D721Med (cell line): ENCODE measurements at regions not wholly inside any gene's neighbourhood (a gene's known extent, or its start where the extent isn't known, plus 50 kb on each side); places are given as distances from the start of the nearest gene placed in this dataset.
"Not testable (repeated sequence)": the region's sequence is repeated elsewhere in the genome, so short reads cannot be mapped to it uniquely, and the experiment has no call there.

ENCODE experiments used
- DNase-seq: peaks from one replicate; pipeline ENCODE4 v3.0.0; 2011; ENCODE audit warnings: low spot score; ENCODE audit not compliant: insufficient read length
- FAIRE-seq: peaks from 2 replicates; lab custom pipeline; 2011; peaks lifted over from hg19 to GRCh38; lab: Jason Lieb, UNC
- TF ChIP-seq, protein P1 (sequence below): IDR thresholded peaks from 2 replicates; pipeline ENCODE4 v1.5.1; 2012; ENCODE audit warnings: mild to moderate bottlenecking, control low read depth; ENCODE audit not compliant: insufficient read depth; ENCODE audit errors: missing control alignments

DNA sequence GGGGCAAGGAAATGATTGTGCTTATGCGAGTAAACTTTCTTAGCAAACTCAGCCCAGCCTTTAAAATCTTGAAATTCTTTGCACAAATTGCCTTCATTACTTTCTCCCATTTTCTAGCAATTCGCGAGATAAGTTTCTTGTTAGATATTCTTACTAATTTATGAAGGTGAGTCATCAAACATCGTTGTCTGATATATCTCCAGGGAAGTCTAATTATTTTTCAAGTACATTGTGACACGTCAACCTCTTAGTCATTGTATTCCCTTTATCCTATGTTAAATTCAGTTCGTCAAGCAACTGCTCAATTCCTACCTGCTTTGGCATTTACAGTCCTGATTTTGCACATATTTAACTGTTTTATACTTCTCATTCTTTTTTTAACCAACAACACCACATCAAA lies 854.5 kb upstream of the CRIM1 start:
- FAIRE-seq: no peak
- no peak for DNase-seq
- TF ChIP-seq, protein P1, sequence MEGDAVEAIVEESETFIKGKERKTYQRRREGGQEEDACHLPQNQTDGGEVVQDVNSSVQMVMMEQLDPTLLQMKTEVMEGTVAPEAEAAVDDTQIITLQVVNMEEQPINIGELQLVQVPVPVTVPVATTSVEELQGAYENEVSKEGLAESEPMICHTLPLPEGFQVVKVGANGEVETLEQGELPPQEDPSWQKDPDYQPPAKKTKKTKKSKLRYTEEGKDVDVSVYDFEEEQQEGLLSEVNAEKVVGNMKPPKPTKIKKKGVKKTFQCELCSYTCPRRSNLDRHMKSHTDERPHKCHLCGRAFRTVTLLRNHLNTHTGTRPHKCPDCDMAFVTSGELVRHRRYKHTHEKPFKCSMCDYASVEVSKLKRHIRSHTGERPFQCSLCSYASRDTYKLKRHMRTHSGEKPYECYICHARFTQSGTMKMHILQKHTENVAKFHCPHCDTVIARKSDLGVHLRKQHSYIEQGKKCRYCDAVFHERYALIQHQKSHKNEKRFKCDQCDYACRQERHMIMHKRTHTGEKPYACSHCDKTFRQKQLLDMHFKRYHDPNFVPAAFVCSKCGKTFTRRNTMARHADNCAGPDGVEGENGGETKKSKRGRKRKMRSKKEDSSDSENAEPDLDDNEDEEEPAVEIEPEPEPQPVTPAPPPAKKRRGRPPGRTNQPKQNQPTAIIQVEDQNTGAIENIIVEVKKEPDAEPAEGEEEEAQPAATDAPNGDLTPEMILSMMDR: no peak

DNA sequence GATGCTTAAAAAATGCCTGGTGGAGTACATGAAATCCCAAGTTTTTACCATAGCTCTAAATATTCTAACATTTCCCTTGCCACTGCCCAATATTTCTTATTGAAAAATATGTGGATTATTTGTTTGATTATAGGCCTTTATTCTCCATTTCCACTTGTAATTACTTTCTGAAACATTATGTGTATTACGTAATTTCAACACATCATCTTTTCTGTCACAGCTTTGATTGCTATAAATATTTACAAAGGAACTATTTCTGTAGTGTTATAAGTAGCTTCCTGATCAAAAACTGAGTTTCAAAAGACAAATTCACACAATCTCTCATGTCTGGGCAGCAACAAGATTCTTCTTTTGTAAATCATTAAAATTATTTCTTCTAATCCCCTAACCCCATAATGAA lies 859.6 kb upstream of the CRIM1 start:
- DNase-seq (no peak), FAIRE-seq (no peak)
- TF ChIP-seq, protein P1: no peak

DNA sequence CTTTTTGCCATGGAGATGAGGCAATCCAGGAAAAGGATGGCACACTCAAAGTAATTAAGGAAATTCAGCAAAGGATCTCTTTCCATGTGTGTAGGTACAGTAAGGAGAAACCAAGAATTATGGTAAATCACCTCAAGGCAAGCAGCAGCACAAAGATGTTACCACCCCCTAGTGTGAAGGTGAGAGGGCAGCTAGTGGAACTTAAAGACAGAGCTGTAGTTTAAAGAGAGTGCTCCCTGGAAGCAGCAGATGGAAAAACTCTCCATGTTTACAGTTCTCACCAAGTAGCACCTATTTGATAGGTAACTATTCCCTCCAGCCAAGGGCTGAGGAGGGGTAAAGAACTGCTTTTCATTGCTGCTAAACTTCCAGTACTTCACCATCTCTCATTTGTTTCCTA lies 860.4 kb upstream of the CRIM1 start:
- TF ChIP-seq, protein P1: no peak
- DNase-seq: no peak
- no peak for FAIRE-seq

DNA sequence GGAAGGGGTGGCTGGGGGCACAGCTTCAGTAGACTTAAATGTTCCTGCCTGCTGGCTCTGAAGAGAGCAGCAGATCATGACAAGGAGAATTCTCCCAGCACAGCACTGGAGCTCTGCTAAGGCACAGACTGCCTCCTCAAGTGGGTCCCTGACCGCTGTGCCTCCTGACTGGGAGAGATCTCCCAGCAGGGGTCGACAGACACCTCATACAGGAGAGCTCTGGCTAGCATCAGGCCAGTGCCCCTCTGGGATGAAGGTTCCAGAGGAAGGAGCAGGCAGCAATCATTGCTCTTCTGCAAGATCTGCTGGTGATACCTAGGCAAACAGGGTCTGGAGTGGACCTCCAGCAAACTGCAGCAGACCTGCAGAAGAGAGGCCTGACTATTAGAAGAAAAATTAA lies 877.5 kb upstream of the CRIM1 start:
- DNase-seq, FAIRE-seq: not testable (repeated sequence)

DNA sequence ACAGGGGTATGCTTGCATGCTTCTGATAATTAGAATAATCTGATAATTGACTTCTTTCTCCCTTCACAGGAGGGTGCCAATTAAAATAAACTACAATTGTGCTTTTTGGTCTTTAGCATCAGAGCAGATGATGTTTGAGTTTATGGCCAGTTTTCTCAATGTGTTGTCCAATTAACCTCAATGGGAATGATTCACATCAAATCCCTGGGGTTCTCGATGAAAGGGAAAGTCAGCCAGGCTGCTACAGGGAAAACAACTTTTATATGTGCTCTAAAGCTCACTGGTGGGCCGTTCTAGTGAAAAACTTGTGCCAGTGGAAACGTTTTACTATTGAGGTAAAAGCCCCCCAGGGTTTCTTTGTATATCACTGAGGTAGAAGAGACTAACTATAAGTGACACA lies 887.3 kb upstream of the CRIM1 start:
- TF ChIP-seq, protein P1: no peak
- no peak for FAIRE-seq
- no peak for DNase-seq

DNA sequence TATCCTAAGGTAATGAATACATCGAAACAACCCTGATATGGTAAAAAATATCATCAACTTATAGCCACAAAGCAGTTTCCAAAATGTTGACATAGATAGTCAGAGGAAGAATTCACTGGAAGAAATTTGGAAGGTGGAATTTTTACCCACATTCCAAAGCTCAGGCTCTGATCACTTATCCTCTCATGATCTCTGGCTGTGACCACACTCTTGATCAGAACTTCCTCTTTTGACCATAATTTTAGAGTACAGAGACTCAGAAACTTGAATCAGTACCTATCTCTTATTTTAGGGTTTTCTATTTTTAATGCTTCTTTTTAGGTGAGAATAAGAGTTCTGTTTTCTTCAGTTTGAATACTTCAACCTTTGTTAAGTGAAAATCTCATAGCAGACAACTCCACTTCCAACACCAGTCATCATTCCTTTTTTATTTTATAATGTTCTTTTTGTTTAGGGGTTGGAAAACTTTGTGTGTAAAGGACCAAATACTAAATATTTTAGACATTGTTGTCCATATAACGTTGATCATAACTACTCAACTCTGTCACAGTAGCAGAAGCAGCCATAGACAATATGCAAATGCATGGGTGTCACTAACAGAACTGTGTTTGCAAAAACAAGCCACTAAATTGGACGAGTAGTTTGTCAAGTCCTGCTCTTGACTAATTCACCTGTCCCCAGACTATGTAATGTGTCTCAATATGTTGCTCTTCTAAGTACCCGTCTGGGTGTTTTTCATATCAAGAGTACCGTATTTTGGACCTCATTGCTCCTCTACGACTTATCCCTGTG lies 891.6 kb upstream of the CRIM1 start:
- TF ChIP-seq, protein P1: no peak
- FAIRE-seq: no peak
- no peak for DNase-seq

DNA sequence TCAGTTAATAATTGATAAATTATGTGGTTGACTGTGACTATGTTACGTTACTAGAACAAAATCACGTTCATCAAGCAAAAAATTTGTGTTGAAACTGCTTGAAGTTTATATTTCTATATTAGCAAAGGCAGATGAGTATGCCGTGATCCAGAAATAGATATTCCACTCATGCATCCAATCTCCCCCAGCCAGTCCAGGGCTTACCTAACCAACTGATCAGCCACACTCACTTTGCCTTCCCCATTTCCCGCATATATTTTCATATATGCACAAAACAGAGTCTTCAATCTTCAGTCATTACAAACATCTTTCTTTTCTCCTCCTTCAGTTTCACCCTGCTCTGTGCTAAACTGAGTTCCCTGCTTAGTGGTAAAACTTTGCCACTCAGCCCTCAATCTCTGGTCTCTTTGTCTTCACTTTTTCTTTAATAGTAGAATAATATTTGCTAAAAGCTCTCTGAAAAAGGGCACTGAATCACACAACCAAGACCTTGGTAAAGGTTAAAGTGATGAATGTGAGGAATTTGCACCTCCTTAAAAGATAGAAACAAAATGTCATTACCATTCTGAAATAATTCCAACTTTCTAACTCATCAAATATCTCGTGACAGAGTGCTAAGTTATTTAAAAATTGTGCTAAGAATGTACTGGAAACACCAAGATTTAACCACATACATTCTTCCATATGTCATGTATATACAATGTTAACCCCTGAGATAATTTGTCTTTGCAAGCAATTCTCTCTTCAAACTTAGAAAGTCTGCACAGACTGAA lies 893.2 kb upstream of the CRIM1 start:
- TF ChIP-seq, protein P1: no peak
- no peak for DNase-seq
- FAIRE-seq: no peak
